BJ (cell line): ENCODE measurements at regions not wholly inside any gene's neighbourhood (a gene's known extent, or its start where the extent isn't known, plus 50 kb on each side); places are given as distances from the start of the nearest gene placed in this dataset.
"Not testable (repeated sequence)": the region's sequence is repeated elsewhere in the genome, so short reads cannot be mapped to it uniquely, and the experiment has no call there.

Experiments used
- CTCF ChIA-PET: fragments of 350-600 bp; formaldehyde crosslinking; extraction: SDS; loops from one replicate; lab custom pipeline; 2021; ENCODE audit warnings: antibody characterized with exemption, inconsistent platforms; lab: Yijun Ruan, JAX
- POLR2A ChIA-PET: fragments of 300-600 bp; sonication (Branson Sonifier 250); formaldehyde crosslinking; extraction: SDS; loops from one replicate; lab custom pipeline; 2021; ENCODE audit warnings: antibody characterized with exemption; lab: Charles Lee
- DNase-seq: peaks from one replicate; pipeline ENCODE4 v3.0.0-alpha.2; 2011; ENCODE audit warnings: low read depth
- H3K27me3 ChIP-seq: 2 replicates; pipeline ENCODE4 v1.6.0; 2011; ENCODE audit warnings: low read length; ENCODE audit not compliant: control insufficient read depth, insufficient read depth
- H3K36me3 ChIP-seq: 2 replicates; pipeline ENCODE4 v1.5.1; 2011; ENCODE audit warnings: low read length; ENCODE audit not compliant: control insufficient read depth, insufficient read depth
- H3K4me3 ChIP-seq: 2 replicates; pipeline ENCODE4 v1.5.1; 2011; ENCODE audit warnings: low read depth, mild to moderate bottlenecking, control low read depth, low read length
- TF ChIP-seq, protein P1 (sequence below): IDR thresholded peaks from 2 replicates; pipeline ENCODE4 v1.5.1; 2011; ENCODE audit warnings: low read depth, mild to moderate bottlenecking, control low read depth, inconsistent platforms, low read length, moderate library complexity; ENCODE audit not compliant: insufficient read depth

DNA sequence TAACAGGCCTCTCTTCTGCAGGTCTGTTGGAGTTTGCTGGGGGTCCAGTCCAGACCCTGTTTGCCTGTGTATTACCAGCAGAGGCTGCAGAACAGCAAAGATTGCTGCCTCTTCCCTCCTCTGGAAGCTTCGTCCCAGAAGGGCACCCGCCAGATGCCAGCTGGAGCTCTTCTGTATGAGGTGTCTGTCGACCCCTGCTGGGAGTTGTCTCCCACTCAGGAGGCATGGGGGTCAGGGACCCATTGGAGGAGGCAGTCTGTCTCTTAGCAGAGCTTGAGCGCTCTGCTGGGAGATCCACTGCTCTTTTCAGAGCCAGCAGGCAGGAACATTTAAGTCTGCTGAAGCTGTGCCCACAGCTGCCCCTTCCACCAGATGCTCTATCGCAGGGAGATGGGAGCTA lies 361.1 kb upstream of the NRP1 start:
- DNase-seq: no peak
- Histone ChIP-seq H3K4me3 (no peak overlapping the region), H3K27me3 (no peaks in the 10 kb centered on the region), H3K36me3 (no peaks in the 10 kb centered on the region)
- ChIA-PET CTCF (no interaction called here), POLR2A (no interaction called here)
- TF ChIP-seq, protein P1, sequence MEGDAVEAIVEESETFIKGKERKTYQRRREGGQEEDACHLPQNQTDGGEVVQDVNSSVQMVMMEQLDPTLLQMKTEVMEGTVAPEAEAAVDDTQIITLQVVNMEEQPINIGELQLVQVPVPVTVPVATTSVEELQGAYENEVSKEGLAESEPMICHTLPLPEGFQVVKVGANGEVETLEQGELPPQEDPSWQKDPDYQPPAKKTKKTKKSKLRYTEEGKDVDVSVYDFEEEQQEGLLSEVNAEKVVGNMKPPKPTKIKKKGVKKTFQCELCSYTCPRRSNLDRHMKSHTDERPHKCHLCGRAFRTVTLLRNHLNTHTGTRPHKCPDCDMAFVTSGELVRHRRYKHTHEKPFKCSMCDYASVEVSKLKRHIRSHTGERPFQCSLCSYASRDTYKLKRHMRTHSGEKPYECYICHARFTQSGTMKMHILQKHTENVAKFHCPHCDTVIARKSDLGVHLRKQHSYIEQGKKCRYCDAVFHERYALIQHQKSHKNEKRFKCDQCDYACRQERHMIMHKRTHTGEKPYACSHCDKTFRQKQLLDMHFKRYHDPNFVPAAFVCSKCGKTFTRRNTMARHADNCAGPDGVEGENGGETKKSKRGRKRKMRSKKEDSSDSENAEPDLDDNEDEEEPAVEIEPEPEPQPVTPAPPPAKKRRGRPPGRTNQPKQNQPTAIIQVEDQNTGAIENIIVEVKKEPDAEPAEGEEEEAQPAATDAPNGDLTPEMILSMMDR: no peak

DNA sequence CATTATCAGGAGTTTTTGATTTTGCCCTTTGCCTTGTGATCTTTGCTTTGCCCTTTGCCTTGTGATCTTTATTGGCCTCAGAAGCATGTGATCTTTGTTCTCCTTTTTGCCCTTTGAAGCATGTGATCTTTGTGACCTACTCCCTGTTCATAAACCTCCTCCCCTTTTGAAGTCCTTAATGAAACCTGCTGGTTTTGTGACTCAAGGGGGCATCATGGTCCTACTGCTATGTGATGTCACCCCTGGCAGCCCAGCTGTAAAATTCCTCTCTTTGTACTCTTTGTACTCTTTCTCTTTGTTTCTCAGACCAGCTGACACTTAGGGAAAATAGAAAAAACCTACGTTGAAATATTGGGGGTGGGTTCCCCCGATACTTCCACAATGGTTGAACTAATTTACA lies 356.1 kb upstream of the NRP1 start:
- H3K36me3 ChIP-seq, CTCF ChIA-PET, H3K4me3 ChIP-seq, DNase-seq, H3K27me3 ChIP-seq, POLR2A ChIA-PET: not testable (repeated sequence)

DNA sequence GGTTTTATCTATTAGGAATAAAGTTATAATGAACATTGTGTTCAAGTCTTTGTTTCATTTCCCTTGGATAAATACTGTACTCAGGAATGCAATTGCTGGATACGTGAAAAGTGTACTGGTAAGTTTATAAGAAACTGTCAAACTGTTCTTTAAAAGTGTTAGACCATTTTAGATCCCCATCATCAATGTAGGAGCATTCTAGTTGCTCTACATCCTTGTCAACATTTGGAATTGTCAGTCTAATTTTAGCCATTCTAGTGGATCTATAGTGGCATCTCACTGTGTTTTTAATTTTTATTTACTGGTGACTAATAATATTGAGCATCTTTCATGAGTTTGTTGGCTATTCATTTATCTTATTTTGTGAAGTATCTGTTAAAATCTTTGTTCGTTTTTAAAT lies 354.0 kb upstream of the NRP1 start:
- Histone ChIP-seq H3K36me3 (no peaks in the 10 kb centered on the region), H3K27me3 (peaks cover 2% of the 10 kb centered on the region; the same call in 1 of the 2 replicates), H3K4me3 (no peak overlapping the region)
- TF ChIP-seq, protein P1: no peak
- ChIA-PET POLR2A (no interaction called here), CTCF (no interaction called here)
- DNase-seq: no peak

- peaks cover 2% of the 10 kb centered on the region; the same call in 1 of the 2 replicates for H3K27me3 ChIP-seq
- no peaks in the 10 kb centered on the region for H3K36me3 ChIP-seq
- ChIA-PET POLR2A (no interaction called here), CTCF (no interaction called here)
- TF ChIP-seq, protein P1: no peak
- H3K4me3 ChIP-seq: no peak overlapping the region
- no peak for DNase-seq
These were observed 349.7 kb upstream of the NRP1 start for GRCh38 chr10:33684211-33684611.

DNA sequence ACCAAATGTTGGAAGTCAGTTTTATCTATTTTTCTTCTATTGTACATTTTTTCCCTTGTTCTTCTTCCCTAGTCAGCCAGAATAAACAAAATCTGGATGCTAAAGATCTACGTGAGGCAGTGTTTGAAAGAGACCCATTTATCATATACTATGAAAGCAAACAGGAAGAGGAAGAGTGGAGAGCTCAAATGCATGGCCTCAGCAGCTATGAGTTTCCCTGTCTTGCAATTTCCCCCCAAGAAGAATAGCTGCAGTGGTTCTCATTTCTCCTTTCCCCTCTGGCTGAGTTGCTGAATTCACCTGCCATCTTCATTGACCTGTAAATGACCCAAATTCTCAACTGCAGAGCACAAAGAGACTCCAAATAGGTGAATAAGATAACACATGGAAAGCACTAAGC lies 347.1 kb upstream of the NRP1 start:
- CTCF ChIA-PET: no interaction called here
- TF ChIP-seq, protein P1: no peak
- POLR2A ChIA-PET: no interaction called here
- no peak overlapping the region for H3K4me3 ChIP-seq
- no peaks in the 10 kb centered on the region for H3K27me3 ChIP-seq
- no peaks in the 10 kb centered on the region for H3K36me3 ChIP-seq
- DNase-seq: no peak

DNA sequence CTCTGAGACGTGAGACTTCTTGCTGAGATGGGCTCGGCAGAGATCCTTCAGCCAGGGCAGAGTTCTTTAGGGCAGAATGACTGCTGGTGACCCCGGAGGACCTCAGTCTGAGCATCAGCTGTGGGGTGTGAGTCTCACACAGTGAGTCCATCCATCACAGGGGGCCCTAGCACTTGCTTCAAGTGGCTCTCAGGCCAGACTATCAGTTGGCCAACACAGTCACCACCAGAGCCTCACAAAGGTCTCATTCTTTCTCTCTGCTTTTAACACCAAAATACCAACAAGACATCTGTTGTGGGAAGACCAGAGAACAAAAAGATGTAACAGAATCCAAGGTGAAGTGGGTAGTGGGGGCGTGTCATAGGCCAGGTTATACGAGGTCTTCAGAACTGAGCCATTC lies 345.6 kb upstream of the NRP1 start:
- Histone ChIP-seq H3K36me3 (no peaks in the 10 kb centered on the region), H3K27me3 (no peaks in the 10 kb centered on the region), H3K4me3 (no peak overlapping the region)
- ChIA-PET POLR2A (no interaction called here), CTCF (no interaction called here)
- TF ChIP-seq, protein P1: no peak
- no peak for DNase-seq
